ENCODE measurements at regions not wholly inside any gene's neighbourhood (a gene's known extent, or its start where the extent isn't known, plus 50 kb on each side); places are given as distances from the start of the nearest gene placed in this dataset.

GRCh38 chr11:106236295-106236694, 158.8 kb downstream of the AASDHPPT start:
- Mint-ChIP-seq H3K4me3 (ENCODE audit: unreplicated experiment) (no peak overlapping the region), H3K36me3 (ENCODE audit: low read depth, unreplicated experiment) (no peaks in the 10 kb centered on the region), H3K27ac (ENCODE audit: unreplicated experiment) (no peak overlapping the region), H3K27me3 (ENCODE audit: unreplicated experiment) (no peaks in the 10 kb centered on the region), H3K4me1 (ENCODE audit: unreplicated experiment) (no peaks in the 10 kb centered on the region), H3K9me3 (ENCODE audit: unreplicated experiment) (no peaks in the 10 kb centered on the region)
- TF ChIP-seq CTCF (IDR thresholded peaks at IDR 0.05; ENCODE audit: unreplicated experiment) = no peak
- DNase-seq (ENCODE audit: low spot score) = no peak

- H3K4me1 Mint-ChIP-seq (ENCODE audit: unreplicated experiment) = no peaks in the 10 kb centered on the region
- H3K36me3 Mint-ChIP-seq (ENCODE audit: low read depth, unreplicated experiment) = no peaks in the 10 kb centered on the region
- no peak overlapping the region for H3K27ac Mint-ChIP-seq (ENCODE audit: unreplicated experiment)
- H3K9me3 Mint-ChIP-seq (ENCODE audit: unreplicated experiment) = peaks cover 1% of the 10 kb centered on the region
- TF ChIP-seq CTCF (IDR thresholded peaks at IDR 0.05; ENCODE audit: unreplicated experiment) = no peak
- H3K27me3 Mint-ChIP-seq (ENCODE audit: unreplicated experiment) = no peaks in the 10 kb centered on the region
- no peak for DNase-seq (ENCODE audit: low spot score)
- H3K4me3 Mint-ChIP-seq (ENCODE audit: unreplicated experiment) = no peak overlapping the region
These were observed 161.4 kb downstream of the AASDHPPT start for GRCh38 chr11:106238704-106239360.

- no peak for TF ChIP-seq CTCF (IDR thresholded peaks at IDR 0.05; ENCODE audit: unreplicated experiment)
- Mint-ChIP-seq H3K27ac (ENCODE audit: unreplicated experiment) (no peak overlapping the region), H3K4me3 (ENCODE audit: unreplicated experiment) (no peak overlapping the region), H3K9me3 (ENCODE audit: unreplicated experiment) (peaks cover 12% of the 10 kb centered on the region), H3K4me1 (ENCODE audit: unreplicated experiment) (no peaks in the 10 kb centered on the region), H3K27me3 (ENCODE audit: unreplicated experiment) (no peaks in the 10 kb centered on the region), H3K36me3 (ENCODE audit: low read depth, unreplicated experiment) (peaks cover 4% of the 10 kb centered on the region)
- DNase-seq (ENCODE audit: low spot score) = no peak
These were observed 164.3 kb downstream of the AASDHPPT start for GRCh38 chr11:106241601-106242257.

- Mint-ChIP-seq H3K4me1 (ENCODE audit: unreplicated experiment) (no peaks in the 10 kb centered on the region), H3K9me3 (ENCODE audit: unreplicated experiment) (peaks cover 12% of the 10 kb centered on the region), H3K4me3 (ENCODE audit: unreplicated experiment) (no peak overlapping the region), H3K27ac (ENCODE audit: unreplicated experiment) (no peak overlapping the region), H3K36me3 (ENCODE audit: low read depth, unreplicated experiment) (peaks cover 7% of the 10 kb centered on the region), H3K27me3 (ENCODE audit: unreplicated experiment) (no peaks in the 10 kb centered on the region)
- DNase-seq (ENCODE audit: low spot score) = no peak
- TF ChIP-seq CTCF (IDR thresholded peaks at IDR 0.05; ENCODE audit: unreplicated experiment) = no peak
These were observed 165.4 kb downstream of the AASDHPPT start for GRCh38 chr11:106242718-106243415.

GRCh38 chr11:106246495-106246894, 169.0 kb downstream of the AASDHPPT start:
- no peak overlapping the region for H3K27ac Mint-ChIP-seq (ENCODE audit: unreplicated experiment)
- TF ChIP-seq CTCF (IDR thresholded peaks at IDR 0.05; ENCODE audit: unreplicated experiment) = no peak
- no peak for DNase-seq (ENCODE audit: low spot score)
- peaks cover 7% of the 10 kb centered on the region for H3K36me3 Mint-ChIP-seq (ENCODE audit: low read depth, unreplicated experiment)
- peaks cover 17% of the 10 kb centered on the region for H3K9me3 Mint-ChIP-seq (ENCODE audit: unreplicated experiment)
- no peaks in the 10 kb centered on the region for H3K4me1 Mint-ChIP-seq (ENCODE audit: unreplicated experiment)
- H3K27me3 Mint-ChIP-seq (ENCODE audit: unreplicated experiment) = no peaks in the 10 kb centered on the region
- H3K4me3 Mint-ChIP-seq (ENCODE audit: unreplicated experiment) = no peak overlapping the region

All from endothelial cell (in vitro differentiated cells).